Left lung (tissue), 4 donors: ENCODE measurements at regions not wholly inside any gene's neighbourhood (a gene's known extent, or its start where the extent isn't known, plus 50 kb on each side); places are given as distances from the start of the nearest gene placed in this dataset.
A peak's percentile ranks its signal among the peaks of the same experiment; 100 is the strongest.

Experiments used
- ATAC-seq: fragments of 200-7000 bp; cut with Tn5 transposase; one replicate; pipeline ENCODE4 v1.9.1; 2020; ENCODE audit warnings: moderate library complexity
- DNase-seq, 4 donors: peaks; one replicate each; pipeline ENCODE4 v3.0.0-alpha.2; 2013 to 2020
- H3K27ac ChIP-seq, 2 donors: fragments of 200-600 bp; sonication (generic) in 1 of 2; one replicate each; pipeline versions ENCODE4 v1.5.0 to v1.8.0; 2020 to 2021
- H3K27me3 ChIP-seq, 2 donors: fragments of 200-600 bp; sonication (generic) in 1 of 2; one replicate each; pipeline versions ENCODE4 v1.5.0 to v1.8.0; 2020 to 2021
- H3K36me3 ChIP-seq, 2 donors: fragments of 200-600 bp; sonication (generic) in 1 of 2; one replicate each; pipeline versions ENCODE4 v1.5.0 to v1.8.0; 2020 to 2021
- H3K4me1 ChIP-seq, 2 donors: fragments of 200-600 bp; one replicate each; pipeline ENCODE4 v1.8.0; 2021
- H3K4me3 ChIP-seq, 2 donors: fragments of 200-600 bp; sonication (generic) in 1 of 2; one replicate each; pipeline versions ENCODE4 v1.5.0 to v1.8.0; 2020 to 2021; ENCODE audit warnings: mild to moderate bottlenecking in 1 of 2
- H3K9me3 ChIP-seq, 2 donors: fragments of 200-600 bp; sonication (generic) in 1 of 2; one replicate each; pipeline versions ENCODE4 v1.5.0 to v1.8.0; 2020 to 2021
- intact Hi-C, 2 donors: fragments of 100-400 bp; cut with DNase I; formaldehyde crosslinking; loops; one replicate each; pipeline versions ENCODE4 v1.11.2 to v1.14.2; 2022
- TF ChIP-seq, protein P1 (sequence below), 2 donors: fragments of 200-600 bp; sonication (generic) in 1 of 2; IDR thresholded peaks; one replicate each; pipeline versions ENCODE4 v1.5.0 to v1.8.0; 2021; ENCODE audit warnings: antibody characterized with exemption in 2 of 2
- donor health status: DM: no; HTN: yes; CAD: no.
- donor health status: DM: no; HTN: no; CAD: no.

DNA sequence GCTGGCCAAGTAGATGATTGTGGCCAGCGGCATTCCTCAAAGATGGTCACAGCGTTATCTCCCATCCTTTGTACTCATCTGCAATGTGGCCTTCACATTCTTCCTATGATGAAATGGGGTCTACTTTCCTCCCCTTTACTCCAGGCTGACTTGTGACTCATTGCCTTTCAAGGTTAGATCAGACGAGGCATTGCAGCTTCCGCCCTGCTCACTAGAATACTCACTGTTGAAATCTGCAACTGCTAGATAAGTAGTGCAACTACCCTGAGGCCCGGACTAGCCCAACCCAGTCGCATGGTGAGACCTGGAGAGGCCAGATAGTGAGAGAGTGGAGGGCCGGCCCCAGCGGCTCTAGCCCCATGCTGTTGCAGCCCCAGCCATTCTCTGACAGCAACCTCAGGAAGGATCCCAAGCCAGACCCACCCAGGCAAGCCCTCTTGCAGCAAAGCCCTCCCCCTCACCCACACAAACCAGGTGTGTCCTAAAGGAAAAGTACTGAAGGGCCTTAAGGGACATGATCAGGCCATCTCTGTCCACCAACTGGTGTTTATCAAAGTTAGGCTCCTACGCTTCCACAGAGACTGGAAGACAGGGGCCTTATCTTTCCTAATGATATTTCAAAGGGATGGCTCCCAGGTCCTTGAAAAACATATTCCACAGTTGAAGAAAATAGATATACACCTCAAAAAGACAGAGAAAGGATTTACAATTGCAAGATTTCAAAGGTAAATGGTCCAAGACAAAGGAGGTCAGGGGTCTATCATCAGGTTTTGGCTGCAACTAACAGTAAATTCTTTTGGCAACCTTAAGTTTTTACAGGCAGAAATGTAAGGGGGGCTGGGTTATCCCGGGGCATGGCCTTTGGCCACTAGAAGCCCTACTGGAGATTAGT, 107.2 kb upstream of the TRIM24 start:
- H3K27ac ChIP-seq: no peak overlapping the region
- H3K4me1 ChIP-seq: no peaks in the 10 kb centered on the region
- TF ChIP-seq, protein P1, sequence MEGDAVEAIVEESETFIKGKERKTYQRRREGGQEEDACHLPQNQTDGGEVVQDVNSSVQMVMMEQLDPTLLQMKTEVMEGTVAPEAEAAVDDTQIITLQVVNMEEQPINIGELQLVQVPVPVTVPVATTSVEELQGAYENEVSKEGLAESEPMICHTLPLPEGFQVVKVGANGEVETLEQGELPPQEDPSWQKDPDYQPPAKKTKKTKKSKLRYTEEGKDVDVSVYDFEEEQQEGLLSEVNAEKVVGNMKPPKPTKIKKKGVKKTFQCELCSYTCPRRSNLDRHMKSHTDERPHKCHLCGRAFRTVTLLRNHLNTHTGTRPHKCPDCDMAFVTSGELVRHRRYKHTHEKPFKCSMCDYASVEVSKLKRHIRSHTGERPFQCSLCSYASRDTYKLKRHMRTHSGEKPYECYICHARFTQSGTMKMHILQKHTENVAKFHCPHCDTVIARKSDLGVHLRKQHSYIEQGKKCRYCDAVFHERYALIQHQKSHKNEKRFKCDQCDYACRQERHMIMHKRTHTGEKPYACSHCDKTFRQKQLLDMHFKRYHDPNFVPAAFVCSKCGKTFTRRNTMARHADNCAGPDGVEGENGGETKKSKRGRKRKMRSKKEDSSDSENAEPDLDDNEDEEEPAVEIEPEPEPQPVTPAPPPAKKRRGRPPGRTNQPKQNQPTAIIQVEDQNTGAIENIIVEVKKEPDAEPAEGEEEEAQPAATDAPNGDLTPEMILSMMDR (IDR thresholded peaks at IDR 0.05): no peak
- no peak for DNase-seq
- intact Hi-C loops: no loop called here
- H3K36me3 ChIP-seq: no peaks in the 10 kb centered on the region
- H3K9me3 ChIP-seq: peaks cover 0 to 43% of the 10 kb centered on the region in 2 donors
- H3K27me3 ChIP-seq: no peaks in the 10 kb centered on the region
- no peak for ATAC-seq
- H3K4me3 ChIP-seq: no peak overlapping the region

DNA sequence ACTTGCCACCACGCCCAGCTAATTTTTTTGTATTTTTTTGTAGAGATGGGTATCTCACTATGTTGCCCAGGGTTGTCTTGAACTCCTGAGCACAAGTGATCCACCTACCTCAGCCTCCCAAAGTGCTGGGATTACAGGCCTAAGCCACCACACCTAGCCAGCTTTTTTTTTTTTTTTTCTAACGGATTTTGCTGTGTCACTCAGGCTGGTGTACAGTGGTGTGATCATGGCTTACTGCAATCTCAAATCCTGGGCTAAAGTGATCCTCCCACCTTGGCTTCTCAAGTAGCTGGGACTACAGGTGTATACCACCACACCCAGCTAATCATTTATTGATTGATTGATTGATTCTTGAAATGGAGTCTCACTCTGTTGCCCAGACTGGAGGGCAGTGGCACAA, 106.0 kb upstream of the TRIM24 start:
- no peak overlapping the region for H3K4me3 ChIP-seq
- intact Hi-C loops: no loop called here
- H3K36me3 ChIP-seq: no peaks in the 10 kb centered on the region
- DNase-seq (no peak), ATAC-seq (no peak)
- no peaks in the 10 kb centered on the region for H3K4me1 ChIP-seq
- H3K27me3 ChIP-seq: no peaks in the 10 kb centered on the region
- no peak overlapping the region for H3K27ac ChIP-seq
- H3K9me3 ChIP-seq: peaks cover 0 to 37% of the 10 kb centered on the region in 2 donors
- TF ChIP-seq, protein P1 (IDR thresholded peaks at IDR 0.05): no peak

DNA sequence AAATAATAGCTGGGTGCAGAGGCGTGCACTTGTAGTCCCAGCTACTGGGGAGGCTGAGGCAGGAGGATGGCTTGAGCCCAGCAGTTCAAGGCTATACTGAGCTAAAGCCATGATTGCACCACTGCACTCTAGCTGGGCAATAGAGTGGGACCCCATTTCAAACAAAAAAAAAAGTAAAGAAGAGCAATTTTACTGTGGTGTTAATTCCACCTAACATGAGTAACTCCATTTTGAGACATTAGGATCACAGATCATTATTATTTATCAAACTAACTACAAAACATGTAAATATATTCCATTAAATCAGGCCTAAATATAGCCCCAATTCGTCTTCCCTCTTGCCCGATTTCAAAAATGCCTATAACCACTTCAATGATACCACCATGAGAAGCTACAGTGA, 104.8 kb upstream of the TRIM24 start:
- Histone ChIP-seq H3K36me3 (no peaks in the 10 kb centered on the region), H3K27me3 (no peaks in the 10 kb centered on the region), H3K9me3 (peaks cover 0 to 33% of the 10 kb centered on the region in 2 donors), H3K4me1 (no peaks in the 10 kb centered on the region), H3K27ac (no peak overlapping the region), H3K4me3 (no peak overlapping the region)
- TF ChIP-seq, protein P1 (IDR thresholded peaks at IDR 0.05): no peak
- DNase-seq: no peak
- ATAC-seq: no peak
- intact Hi-C loops: no loop called here

DNA sequence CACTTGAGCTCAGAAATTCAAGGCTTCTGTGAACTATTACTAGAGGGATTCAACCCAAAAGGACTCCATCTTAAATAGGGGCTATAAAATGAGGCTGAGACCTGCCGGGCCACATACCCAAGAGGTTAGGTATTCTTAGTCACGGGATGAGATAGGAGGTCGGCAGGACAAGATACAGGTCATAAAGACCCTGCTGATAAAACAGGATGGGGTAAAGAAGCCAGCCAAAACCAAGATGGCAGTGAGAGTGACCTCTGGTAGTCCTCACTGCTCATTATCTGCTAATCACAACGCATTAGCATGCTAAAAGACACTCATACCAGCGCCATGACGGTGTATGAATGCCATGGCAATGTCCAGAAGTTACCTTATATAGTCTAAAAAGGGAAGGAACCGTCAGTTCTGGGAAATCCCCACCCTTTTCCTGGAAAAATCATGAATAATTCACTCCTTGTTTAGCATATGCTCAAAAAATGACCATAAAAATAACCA, 101.2 kb upstream of the TRIM24 start:
- DNase-seq: no peak
- TF ChIP-seq, protein P1 (IDR thresholded peaks at IDR 0.05): no peak
- H3K4me1 ChIP-seq: no peaks in the 10 kb centered on the region
- no peaks in the 10 kb centered on the region for H3K27me3 ChIP-seq
- intact Hi-C loops: no loop called here
- H3K9me3 ChIP-seq: peaks cover 0 to 12% of the 10 kb centered on the region in 2 donors
- H3K36me3 ChIP-seq: no peaks in the 10 kb centered on the region
- H3K27ac ChIP-seq: no peak overlapping the region
- no peak overlapping the region for H3K4me3 ChIP-seq
- ATAC-seq: no peak

DNA sequence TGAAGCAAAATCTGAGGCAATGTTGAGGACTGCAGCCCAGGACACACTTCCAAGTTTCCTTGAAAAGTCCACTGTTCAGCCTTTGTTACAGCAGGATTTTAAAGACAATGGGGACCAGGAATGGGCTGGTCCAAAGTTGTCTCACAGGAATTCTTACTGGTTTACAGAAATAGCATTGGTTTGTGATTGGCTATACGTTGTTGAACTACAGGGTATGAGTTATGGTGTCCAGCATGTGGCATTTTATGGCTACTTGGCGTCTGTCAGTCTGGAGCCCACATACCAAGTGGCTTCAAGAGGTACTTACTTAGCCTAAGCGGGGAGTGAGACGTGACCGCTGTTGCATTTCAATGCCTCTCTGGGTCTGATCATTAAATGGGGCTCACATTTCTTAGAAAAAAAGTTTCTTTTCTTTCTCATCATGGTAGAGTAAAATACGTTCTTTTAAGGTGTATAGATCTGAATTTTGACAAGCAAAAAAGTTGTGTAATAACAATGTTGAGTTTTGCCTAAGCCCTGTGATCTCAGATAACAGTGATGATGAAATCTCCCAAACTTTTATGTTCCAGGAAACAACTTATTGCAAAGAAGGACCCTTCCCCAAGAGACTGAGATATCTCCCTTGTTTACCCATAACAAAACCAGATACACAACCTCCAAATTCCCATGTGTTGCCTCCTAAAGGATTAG, 100.0 kb upstream of the TRIM24 start:
- H3K4me1 ChIP-seq: no peaks in the 10 kb centered on the region
- DNase-seq (peak in 2 of 4 donors; percentile 10 to 39), ATAC-seq (peak; percentile 90)
- peak overlapping the region in 1 of 2 donors; percentile 9 for H3K27ac ChIP-seq
- H3K36me3 ChIP-seq: no peaks in the 10 kb centered on the region
- H3K4me3 ChIP-seq: no peak overlapping the region
- no peaks in the 10 kb centered on the region for H3K27me3 ChIP-seq
- H3K9me3 ChIP-seq: peaks cover 0 to 12% of the 10 kb centered on the region in 2 donors
- intact Hi-C loops: no loop called here
- TF ChIP-seq, protein P1 (IDR thresholded peaks at IDR 0.05): no peak
